OCI-LY7 (cell line): ENCODE measurements at regions not wholly inside any gene's neighbourhood (a gene's known extent, or its start where the extent isn't known, plus 50 kb on each side); places are given as distances from the start of the nearest gene placed in this dataset.

ENCODE experiments used
- BruUV-seq: library from RNA; stranded (reverse); fragments of 400-500 nt; replicated peaks from 2 replicates; lab custom pipeline; 2021; lab: Mats Ljungman, UMichigan
- CTCF ChIA-PET: fragments of 300-600 bp; sonication (Branson Sonifier 250); formaldehyde crosslinking; loops from one replicate; lab custom pipeline; 2022; ENCODE audit warnings: antibody characterized with exemption; ENCODE audit not compliant: unreplicated experiment; lab: Charles Lee
- POLR2A ChIA-PET: fragments of 300-600 bp; sonication (Branson Sonifier 250); formaldehyde crosslinking; loops from one replicate; lab custom pipeline; 2022; ENCODE audit warnings: antibody characterized with exemption; lab: Charles Lee
- DNase-seq: peaks from one replicate; pipeline ENCODE4 v3.0.0-alpha.2; 2015; ENCODE audit warnings: low spot score
- H2AFZ ChIP-seq: fragments of 200-600 bp; sonication (generic), shearing (Covaris generic); 2 replicates; pipeline ENCODE4 v1.6.1; 2014; ENCODE audit warnings: mild to moderate bottlenecking, antibody characterized with exemption, low read length, moderate library complexity
- H3K27ac ChIP-seq: fragments of 200-600 bp; sonication (generic); 2 replicates; pipeline ENCODE4 v1.5.1; 2014; ENCODE audit warnings: mixed run types, low read depth, mild to moderate bottlenecking, moderate library complexity, low read length, inconsistent platforms; ENCODE audit not compliant: poor library complexity, severe bottlenecking
- H3K36me3 ChIP-seq: fragments of 200-600 bp; sonication (generic); 2 replicates; pipeline ENCODE4 v1.6.1; 2014; ENCODE audit warnings: mild to moderate bottlenecking, antibody characterized with exemption, low read length, moderate library complexity, mixed read lengths; ENCODE audit not compliant: insufficient read depth
- H3K4me1 ChIP-seq: fragments of 200-600 bp; sonication (generic); 2 replicates; pipeline ENCODE4 v1.5.1; 2014; ENCODE audit warnings: mild to moderate bottlenecking, low read length; ENCODE audit not compliant: insufficient read depth, poor library complexity, severe bottlenecking
- H3K4me2 ChIP-seq: fragments of 200-600 bp; sonication (generic); 2 replicates; pipeline ENCODE4 v1.6.1; 2014; ENCODE audit warnings: mild to moderate bottlenecking, low read length
- H3K4me3 ChIP-seq: fragments of 200-600 bp; sonication (generic); 2 replicates; pipeline ENCODE4 v1.5.1; 2014; ENCODE audit warnings: mild to moderate bottlenecking, low read depth, low read length; ENCODE audit not compliant: poor library complexity, severe bottlenecking
- H3K79me2 ChIP-seq: fragments of 200-600 bp; sonication (generic); 2 replicates; pipeline ENCODE4 v1.6.1; 2016; ENCODE audit warnings: low read depth, mild to moderate bottlenecking, low read length, moderate library complexity, mixed read lengths; ENCODE audit not compliant: insufficient read depth
- H3K9me2 ChIP-seq: fragments of 200-600 bp; sonication (generic); 2 replicates; pipeline ENCODE4 v1.6.1; 2016; ENCODE audit warnings: mild to moderate bottlenecking, low read length, mixed read lengths; ENCODE audit not compliant: insufficient read depth
- H3K9me3 ChIP-seq: fragments of 200-600 bp; sonication (generic); 2 replicates; pipeline ENCODE4 v1.6.1; 2014; ENCODE audit warnings: mild to moderate bottlenecking, mixed run types, low read length, mixed read lengths
- H4K20me1 ChIP-seq: fragments of 200-600 bp; sonication (generic); 2 replicates; pipeline ENCODE4 v1.6.1; 2014; ENCODE audit warnings: mild to moderate bottlenecking, antibody characterized with exemption, low read length, moderate library complexity, mixed read lengths; ENCODE audit not compliant: insufficient read depth
- EZH2phosphoT487 ChIP-seq: fragments of 200-600 bp; sonication (generic); IDR thresholded peaks from 2 replicates; pipeline ENCODE4 v1.6.1; 2018; ENCODE audit warnings: low read depth, borderline replicate concordance, mild to moderate bottlenecking, mixed run types, antibody characterized with exemption, low read length, moderate library complexity, mixed read lengths
- intact Hi-C: fragments of 100-400 bp; cut with micrococcal nuclease; formaldehyde crosslinking; loops from one replicate; pipeline ENCODE4 v1.10.0; 2022; ENCODE audit not compliant: unreplicated experiment
- TF ChIP-seq, protein P1 (sequence below): fragments of 200-600 bp; sonication (generic); conservative IDR thresholded peaks from 2 replicates; pipeline ENCODE4 v1.5.1; 2014; ENCODE audit warnings: mild to moderate bottlenecking, antibody characterized with exemption, low read length, moderate library complexity, mixed read lengths

DNA sequence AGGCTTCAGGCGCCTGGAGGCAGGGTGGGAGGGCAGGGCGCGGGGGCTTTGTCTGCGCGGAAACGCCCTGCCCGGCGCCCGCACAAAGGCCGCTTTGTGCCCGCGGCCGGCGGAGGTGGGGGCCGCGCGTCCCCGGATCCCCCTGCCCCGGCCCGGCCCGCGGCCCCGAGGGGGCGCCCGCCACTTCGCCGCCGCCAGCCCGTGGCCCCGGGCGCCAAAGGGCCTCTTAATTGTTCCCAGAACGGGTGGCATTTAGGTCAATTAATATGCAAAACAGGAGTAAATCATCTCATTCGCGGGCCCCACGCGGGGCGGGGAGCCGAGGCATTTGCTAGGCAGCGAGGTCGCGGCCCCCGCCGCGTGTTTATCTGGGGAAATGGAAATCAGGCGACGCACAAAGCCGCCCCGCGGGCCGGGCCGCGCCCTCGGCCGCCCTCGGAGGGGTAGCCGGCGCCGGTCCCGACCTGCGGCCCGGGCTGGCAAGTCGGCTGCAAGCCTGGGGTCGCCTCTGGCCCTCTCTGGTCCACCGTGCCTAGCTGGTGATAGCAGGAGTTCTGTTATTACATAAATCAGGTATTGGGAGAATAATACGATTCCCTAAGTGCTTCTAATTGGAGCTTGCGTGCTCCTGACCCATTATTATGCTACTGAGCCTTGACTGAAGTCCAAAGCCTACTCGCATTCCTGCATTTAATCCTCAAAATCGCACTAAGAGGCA is 148.2 kb upstream of the GLI2 start:
- H3K27ac ChIP-seq = no peak overlapping the region
- intact Hi-C loops = no loop called here
- POLR2A ChIA-PET = no interaction called here
- no peaks in the 10 kb centered on the region for H3K9me2 ChIP-seq
- no peak overlapping the region for H2AFZ ChIP-seq
- CTCF ChIA-PET = no interaction called here
- TF ChIP-seq EZH2phosphoT487 = no peak
- TF ChIP-seq, protein P1, sequence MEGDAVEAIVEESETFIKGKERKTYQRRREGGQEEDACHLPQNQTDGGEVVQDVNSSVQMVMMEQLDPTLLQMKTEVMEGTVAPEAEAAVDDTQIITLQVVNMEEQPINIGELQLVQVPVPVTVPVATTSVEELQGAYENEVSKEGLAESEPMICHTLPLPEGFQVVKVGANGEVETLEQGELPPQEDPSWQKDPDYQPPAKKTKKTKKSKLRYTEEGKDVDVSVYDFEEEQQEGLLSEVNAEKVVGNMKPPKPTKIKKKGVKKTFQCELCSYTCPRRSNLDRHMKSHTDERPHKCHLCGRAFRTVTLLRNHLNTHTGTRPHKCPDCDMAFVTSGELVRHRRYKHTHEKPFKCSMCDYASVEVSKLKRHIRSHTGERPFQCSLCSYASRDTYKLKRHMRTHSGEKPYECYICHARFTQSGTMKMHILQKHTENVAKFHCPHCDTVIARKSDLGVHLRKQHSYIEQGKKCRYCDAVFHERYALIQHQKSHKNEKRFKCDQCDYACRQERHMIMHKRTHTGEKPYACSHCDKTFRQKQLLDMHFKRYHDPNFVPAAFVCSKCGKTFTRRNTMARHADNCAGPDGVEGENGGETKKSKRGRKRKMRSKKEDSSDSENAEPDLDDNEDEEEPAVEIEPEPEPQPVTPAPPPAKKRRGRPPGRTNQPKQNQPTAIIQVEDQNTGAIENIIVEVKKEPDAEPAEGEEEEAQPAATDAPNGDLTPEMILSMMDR = no peak
- no peak overlapping the region for H3K4me3 ChIP-seq
- no peaks in the 10 kb centered on the region for H3K9me3 ChIP-seq
- no peaks in the 10 kb centered on the region for H3K36me3 ChIP-seq
- H3K4me2 ChIP-seq = no peak overlapping the region
- DNase-seq = no peak
- H3K4me1 ChIP-seq = no peaks in the 10 kb centered on the region
- H4K20me1 ChIP-seq = no peaks in the 10 kb centered on the region
- no peaks in the 10 kb centered on the region for H3K79me2 ChIP-seq
- no TSS peak for BruUV-seq

DNA sequence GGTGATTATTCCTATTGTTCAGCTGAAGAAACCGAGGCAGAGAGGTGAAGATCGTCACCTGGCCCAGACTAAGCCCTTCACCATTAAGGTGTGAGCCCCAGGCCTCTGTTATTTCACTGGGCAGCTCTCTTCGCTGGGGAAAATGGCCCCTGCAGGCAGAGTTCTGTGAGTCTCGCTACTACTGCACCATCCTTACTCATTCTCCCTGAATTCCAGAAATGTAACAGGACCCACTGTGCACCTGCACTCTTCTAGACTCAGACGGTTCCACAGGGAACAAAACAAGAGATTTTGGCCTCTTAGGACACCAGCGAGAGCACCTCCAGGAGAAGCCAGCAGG is 147.7 kb upstream of the GLI2 start:
- intact Hi-C loops = no loop called here
- Histone ChIP-seq H3K79me2 (no peaks in the 10 kb centered on the region), H3K36me3 (no peaks in the 10 kb centered on the region), H3K27ac (no peak overlapping the region), H3K4me1 (no peaks in the 10 kb centered on the region), H3K4me3 (no peak overlapping the region), H3K4me2 (no peak overlapping the region), H4K20me1 (no peaks in the 10 kb centered on the region), H3K9me2 (no peaks in the 10 kb centered on the region), H3K9me3 (no peaks in the 10 kb centered on the region), H2AFZ (no peak overlapping the region)
- TF ChIP-seq, protein P1 = no peak
- no peak for TF ChIP-seq EZH2phosphoT487
- ChIA-PET CTCF (no interaction called here), POLR2A (no interaction called here)
- no TSS peak for BruUV-seq
- DNase-seq = no peak

DNA sequence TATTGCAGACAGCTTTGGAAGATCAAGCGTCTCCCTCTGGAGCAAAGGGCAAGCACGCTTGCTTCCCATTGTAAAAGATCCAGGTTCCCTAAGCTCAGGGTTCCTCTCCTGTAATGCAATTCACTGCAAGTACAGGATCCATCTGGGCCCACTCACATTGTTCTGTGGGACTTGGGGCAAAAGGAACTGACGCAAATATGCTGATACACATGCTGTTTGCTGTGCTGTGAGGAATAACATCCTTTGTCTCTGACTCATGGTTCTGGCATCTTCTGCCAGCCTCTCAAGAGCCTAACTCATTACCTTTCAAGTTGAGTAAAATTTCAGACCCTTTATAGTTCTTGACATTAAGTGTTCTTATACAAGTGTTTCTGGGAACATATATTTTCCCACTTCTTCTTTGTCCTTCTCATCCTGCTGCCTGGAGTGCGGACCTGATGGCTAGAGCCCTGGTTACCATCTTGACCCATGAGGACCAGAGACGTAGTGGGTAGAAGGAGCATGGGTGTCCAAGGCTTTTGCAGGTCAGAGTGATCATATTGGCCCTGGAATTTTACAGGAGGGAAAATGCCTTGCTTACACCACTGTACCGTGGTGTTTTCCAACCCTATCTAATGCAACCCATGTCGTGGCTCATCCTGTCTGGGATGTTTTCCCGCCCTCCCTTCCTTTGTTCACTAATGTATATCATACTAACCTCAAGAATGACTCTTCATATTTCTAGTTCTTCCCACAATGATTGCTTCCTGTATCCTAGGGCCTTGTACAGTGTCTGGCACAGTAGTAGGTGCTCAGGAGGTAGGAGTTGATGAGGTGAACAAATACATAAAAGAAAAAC is 145.7 kb upstream of the GLI2 start:
- no peak for TF ChIP-seq EZH2phosphoT487
- TF ChIP-seq, protein P1 = no peak
- ChIA-PET CTCF (no interaction called here), POLR2A (no interaction called here)
- Histone ChIP-seq H3K9me3 (no peaks in the 10 kb centered on the region), H3K4me2 (no peak overlapping the region), H4K20me1 (no peaks in the 10 kb centered on the region), H3K4me3 (no peak overlapping the region), H3K36me3 (no peaks in the 10 kb centered on the region), H3K79me2 (no peaks in the 10 kb centered on the region), H3K27ac (no peak overlapping the region), H3K4me1 (no peaks in the 10 kb centered on the region), H3K9me2 (no peaks in the 10 kb centered on the region), H2AFZ (no peak overlapping the region)
- DNase-seq = no peak
- no TSS peak for BruUV-seq
- intact Hi-C loops = no loop called here
